Mesenteric fat pad (tissue), 1 donor: ENCODE measurements at regions not wholly inside any gene's neighbourhood (a gene's known extent, or its start where the extent isn't known, plus 50 kb on each side); places are given as distances from the start of the nearest gene placed in this dataset.

ENCODE experiments used
- DNase-seq: peaks from one replicate; pipeline ENCODE4 v3.0.0-alpha.2; 2020; ENCODE audit warnings: low spot score
- donor health status: DM: yes; HTN: yes; CAD: no.

DNA sequence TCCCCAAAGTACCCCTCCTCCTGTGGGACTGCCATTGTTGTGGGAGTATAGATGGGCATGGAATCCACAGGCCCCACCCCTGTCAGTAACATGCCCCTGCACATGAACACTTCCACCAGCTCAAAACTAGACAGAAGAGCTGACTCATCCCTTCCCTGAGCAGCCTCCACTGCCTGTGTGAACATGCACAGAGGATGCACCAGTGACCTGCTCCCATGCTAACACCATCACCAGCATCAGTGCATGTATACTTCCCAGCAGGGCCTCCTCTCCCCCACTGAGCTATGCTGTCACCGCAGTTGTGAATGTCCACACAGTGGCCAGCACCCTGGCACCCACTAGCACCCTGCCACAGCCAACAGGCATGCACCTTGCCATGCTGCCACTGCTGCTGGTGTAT is 939.8 kb downstream of the EFNA5 start:
- DNase-seq: no peak

- no peak for DNase-seq
Observed at GRCh38 chr5:106730506-106730905, 940.2 kb downstream of the EFNA5 start.

GRCh38 chr5:106728208-106728607 is 942.5 kb downstream of the EFNA5 start:
- DNase-seq: no peak

DNA sequence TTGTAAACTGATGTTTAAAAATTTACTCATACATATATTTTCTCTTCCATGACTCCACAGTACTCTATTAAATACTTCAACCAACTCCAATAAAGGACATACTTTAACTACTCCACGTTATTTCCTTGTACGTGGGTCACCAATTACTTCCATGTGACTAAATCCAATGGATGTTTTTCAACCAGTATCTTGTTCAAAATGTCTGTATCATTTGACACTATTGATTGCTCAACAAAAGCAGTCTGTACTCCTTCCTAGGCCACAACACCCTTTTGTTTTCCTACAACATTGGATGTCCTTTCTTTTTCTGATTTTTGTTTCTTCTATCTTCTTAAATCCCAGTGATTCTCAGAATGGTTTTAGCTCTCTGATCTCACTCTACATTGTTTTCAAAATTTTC is 943.7 kb downstream of the EFNA5 start:
- DNase-seq: no peak

GRCh38 chr5:106720367-106720766 is 950.4 kb downstream of the EFNA5 start:
- no peak for DNase-seq

- no peak for DNase-seq
Observed at GRCh38 chr5:106699796-106700195, 970.9 kb downstream of the EFNA5 start.

- DNase-seq: no peak
Observed at GRCh38 chr5:106699198-106699597, 971.5 kb downstream of the EFNA5 start.

GRCh38 chr5:106698169-106698568 is 972.6 kb downstream of the EFNA5 start:
- DNase-seq: no peak

DNA sequence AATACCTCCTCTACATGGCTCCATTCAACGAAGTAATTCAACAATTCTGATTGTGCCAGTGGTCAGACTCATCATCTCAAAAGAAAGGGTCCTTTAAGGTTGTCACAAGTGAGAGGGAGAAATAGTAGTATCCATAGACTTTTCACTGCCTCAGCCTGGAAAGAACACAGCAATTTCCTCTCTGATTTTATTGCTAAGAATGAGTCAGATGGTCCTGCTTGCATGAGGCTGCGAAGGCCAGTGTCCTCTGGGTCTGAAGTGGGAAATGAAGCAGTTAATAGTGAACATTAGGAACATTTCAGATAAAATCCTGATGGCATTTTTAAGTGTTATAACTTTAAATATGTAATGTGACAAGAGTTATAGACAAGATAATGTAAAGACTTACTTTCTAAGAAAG is 979.0 kb downstream of the EFNA5 start:
- no peak for DNase-seq

DNA sequence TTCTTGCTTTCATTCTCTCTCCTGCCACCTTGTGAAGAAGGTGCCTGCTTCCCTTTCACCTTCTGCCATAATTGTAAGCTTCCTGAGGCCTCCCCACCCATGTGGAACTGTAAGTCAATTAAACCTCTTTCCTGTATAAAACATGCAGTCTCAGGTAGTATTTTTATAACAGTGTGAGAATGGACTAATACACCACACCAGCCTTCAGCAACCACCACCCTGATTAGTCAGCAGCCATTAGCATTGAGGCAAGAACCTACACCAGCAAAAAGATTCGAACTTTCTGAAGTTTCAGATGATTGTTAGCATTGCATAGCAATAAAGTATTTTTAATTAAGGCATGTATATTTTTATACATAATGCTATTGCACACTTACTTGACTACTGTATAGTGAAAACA is 980.2 kb downstream of the EFNA5 start:
- DNase-seq: no peak

- DNase-seq: no peak
Observed at GRCh38 chr5:106680330-106680729, 990.4 kb downstream of the EFNA5 start.

- DNase-seq: no peak
Observed at GRCh38 chr5:106677057-106677456, 993.7 kb downstream of the EFNA5 start.

- DNase-seq: no peak
Observed at GRCh38 chr5:106675687-106676086, 995.0 kb downstream of the EFNA5 start.

DNA sequence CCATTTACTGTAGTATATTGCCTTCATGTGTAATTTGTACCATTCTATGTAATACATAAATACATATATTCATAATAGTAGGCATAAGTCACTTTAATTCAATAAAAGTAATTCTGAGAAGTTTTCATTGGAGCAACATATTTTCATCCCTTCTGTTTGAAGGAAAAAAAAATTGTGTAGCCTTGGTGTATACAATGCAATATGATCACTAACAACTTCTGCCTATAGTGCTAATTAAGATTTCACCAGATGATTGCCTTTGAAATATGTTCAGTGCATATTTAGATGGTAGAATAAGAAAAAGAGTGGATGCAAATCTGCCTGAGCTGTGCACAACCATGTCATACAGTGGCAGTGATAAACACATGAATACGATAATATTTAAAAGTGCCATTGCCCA is 996.8 kb downstream of the EFNA5 start:
- DNase-seq: no peak

GRCh38 chr5:106661866-106662265 is 1008.9 kb downstream of the EFNA5 start:
- no peak for DNase-seq

- no peak for DNase-seq
Observed at GRCh38 chr5:106660681-106661080, 1010.1 kb downstream of the EFNA5 start.

- DNase-seq: no peak
Observed at GRCh38 chr5:106658150-106658549, 1012.6 kb downstream of the EFNA5 start.

- no peak for DNase-seq
Observed at GRCh38 chr5:106656821-106657220, 1013.9 kb downstream of the EFNA5 start.

GRCh38 chr5:106649031-106649430 is 1021.7 kb downstream of the EFNA5 start:
- no peak for DNase-seq

DNA sequence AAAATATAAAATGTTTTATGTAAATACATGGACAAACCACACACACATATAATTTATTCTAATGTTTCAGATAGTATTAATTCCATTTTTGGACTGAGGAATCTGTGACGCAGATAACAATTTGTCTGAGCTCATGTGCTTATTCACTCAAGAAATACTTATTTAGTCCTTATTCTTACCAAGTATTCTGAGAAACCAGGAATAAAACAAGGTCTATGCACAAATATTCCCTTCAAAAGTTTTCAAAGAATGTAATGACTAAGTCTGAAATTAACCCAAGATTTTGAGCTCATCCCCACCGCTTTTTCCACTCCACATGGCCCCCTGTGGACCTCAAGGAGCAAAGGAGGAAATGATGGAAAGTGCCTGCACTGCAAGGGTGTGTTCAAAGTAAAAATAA is 1022.3 kb downstream of the EFNA5 start:
- DNase-seq: no peak

DNA sequence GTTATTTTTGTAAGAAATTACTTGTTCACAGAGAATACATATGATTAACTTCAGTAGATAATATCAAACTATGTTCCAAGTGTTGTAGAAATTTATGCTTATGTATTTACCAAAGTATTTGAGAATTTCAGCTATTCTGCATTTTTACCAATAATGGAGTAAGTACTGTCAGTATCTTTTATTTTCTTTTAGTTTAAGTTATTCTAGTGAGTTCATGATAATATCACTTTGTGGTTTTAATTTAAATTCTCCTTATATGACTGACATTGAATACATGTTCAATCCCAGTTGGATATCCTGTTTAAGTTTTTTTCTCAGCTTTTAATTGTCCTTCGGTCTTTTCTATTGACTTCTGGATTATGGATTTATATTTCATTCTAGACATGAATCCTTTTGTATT is 1024.6 kb downstream of the EFNA5 start:
- DNase-seq: no peak

DNA sequence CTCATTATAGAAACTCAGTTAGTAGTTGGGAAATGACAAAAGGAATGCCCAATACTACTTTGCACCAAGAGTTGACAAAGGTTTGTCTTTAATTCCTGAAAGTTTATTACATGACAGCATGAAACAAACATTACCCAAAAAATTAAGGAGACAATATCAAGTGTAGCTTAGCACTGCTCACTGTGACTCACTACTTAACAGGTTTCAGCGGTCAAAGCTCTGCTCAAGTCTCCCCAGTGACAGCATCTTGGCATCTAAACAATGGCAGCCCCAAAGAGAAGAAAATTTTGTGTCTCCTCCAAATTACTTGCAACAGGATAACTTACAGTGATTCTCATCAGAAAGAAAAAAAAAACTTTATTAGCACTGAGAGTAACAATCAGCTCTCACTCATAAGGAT is 1030.2 kb downstream of the EFNA5 start:
- no peak for DNase-seq

DNA sequence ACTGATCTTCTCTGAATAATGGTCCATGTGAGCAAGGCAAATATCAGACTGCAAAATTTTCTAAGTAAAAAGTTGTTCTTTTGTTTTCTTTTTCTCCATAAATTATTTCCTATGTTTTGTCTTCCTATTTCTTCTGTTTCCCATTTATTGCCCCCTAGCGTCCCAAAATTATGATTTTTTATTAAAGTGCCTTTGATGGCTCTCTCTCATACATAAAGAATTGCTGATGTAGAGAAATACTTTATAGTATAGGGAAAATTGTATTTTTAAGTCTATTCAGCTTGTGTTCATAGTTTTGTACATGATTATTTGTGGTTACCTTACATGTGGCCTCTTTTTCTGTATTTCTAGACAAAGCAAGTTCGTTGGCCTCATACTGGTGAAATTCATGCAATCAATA is 1031.2 kb downstream of the EFNA5 start:
- DNase-seq: no peak

DNA sequence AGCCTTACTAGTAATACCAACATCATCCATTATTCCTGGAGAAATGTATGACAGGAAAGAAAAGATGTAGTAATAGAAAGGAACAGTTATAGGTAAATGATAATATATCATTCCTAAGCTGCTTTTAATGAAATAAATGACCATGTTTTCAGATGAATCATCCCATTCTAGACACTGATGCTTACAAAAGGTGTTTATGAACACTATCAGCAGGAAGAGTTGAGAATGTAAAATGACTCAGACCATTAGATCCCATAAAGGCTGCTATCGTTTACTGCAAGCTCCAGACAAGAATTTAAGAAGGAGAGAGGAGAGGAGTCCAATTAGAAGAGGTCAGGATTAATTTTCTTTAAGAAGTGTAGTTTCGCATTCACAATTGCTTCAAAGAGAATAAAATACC is 1033.5 kb downstream of the EFNA5 start:
- no peak for DNase-seq
